Kidney epithelial cell (primary cell): ENCODE measurements at regions not wholly inside any gene's neighbourhood (a gene's known extent, or its start where the extent isn't known, plus 50 kb on each side); places are given as distances from the start of the nearest gene placed in this dataset.

ENCODE experiments used
- DNase-seq: peaks from one replicate; pipeline ENCODE4 v3.0.0-alpha.2; 2010; ENCODE audit warnings: low read depth
- H3K27me3 ChIP-seq: 2 replicates; pipeline ENCODE4 v1.6.0; 2011; ENCODE audit warnings: low read length; ENCODE audit not compliant: control insufficient read depth, insufficient read depth
- H3K36me3 ChIP-seq: 2 replicates; pipeline ENCODE4 v1.5.1; 2011; ENCODE audit warnings: low read length; ENCODE audit not compliant: control insufficient read depth, insufficient read depth
- H3K4me3 ChIP-seq: 2 replicates; pipeline ENCODE4 v1.5.1; 2011; ENCODE audit warnings: low read depth, mild to moderate bottlenecking, control low read depth, low read length
- CTCF ChIP-seq: IDR thresholded peaks from 2 replicates; pipeline ENCODE4 v1.5.1; 2011; ENCODE audit warnings: mild to moderate bottlenecking, moderate library complexity, low read length, control low read depth, inconsistent platforms; ENCODE audit not compliant: insufficient read depth, poor library complexity, severe bottlenecking

GRCh38 chr18:71443706-71444480 is 1100.2 kb downstream of the CBLN2 start:
- no peaks in the 10 kb centered on the region for H3K36me3 ChIP-seq
- H3K27me3 ChIP-seq, result no peaks in the 10 kb centered on the region
- H3K4me3 ChIP-seq, result no peak overlapping the region
- TF ChIP-seq CTCF, result no peak
- DNase-seq, result peak; percentile 43

GRCh38 chr18:71442731-71443141 is 1101.4 kb downstream of the CBLN2 start:
- DNase-seq, result peak; percentile 2
- H3K4me3 ChIP-seq, result no peak overlapping the region
- H3K36me3 ChIP-seq, result no peaks in the 10 kb centered on the region
- no peak for TF ChIP-seq CTCF
- no peaks in the 10 kb centered on the region for H3K27me3 ChIP-seq

GRCh38 chr18:71441156-71441555 is 1103.0 kb downstream of the CBLN2 start:
- Histone ChIP-seq H3K36me3 (no peaks in the 10 kb centered on the region), H3K4me3 (no peak overlapping the region), H3K27me3 (no peaks in the 10 kb centered on the region)
- no peak for DNase-seq
- TF ChIP-seq CTCF, result no peak

- DNase-seq, result no peak
- H3K4me3 ChIP-seq, result no peak overlapping the region
- H3K27me3 ChIP-seq, result no peaks in the 10 kb centered on the region
- TF ChIP-seq CTCF, result no peak
- no peaks in the 10 kb centered on the region for H3K36me3 ChIP-seq
Observed at GRCh38 chr18:71437511-71437910, 1106.6 kb downstream of the CBLN2 start.

GRCh38 chr18:71433373-71433772 is 1110.8 kb downstream of the CBLN2 start:
- DNase-seq, result no peak
- TF ChIP-seq CTCF, result no peak
- Histone ChIP-seq H3K27me3 (no peaks in the 10 kb centered on the region), H3K4me3 (no peak overlapping the region), H3K36me3 (no peaks in the 10 kb centered on the region)

- no peaks in the 10 kb centered on the region for H3K27me3 ChIP-seq
- DNase-seq, result no peak
- H3K36me3 ChIP-seq, result no peaks in the 10 kb centered on the region
- no peak for TF ChIP-seq CTCF
- H3K4me3 ChIP-seq, result no peak overlapping the region
Observed at GRCh38 chr18:71431689-71432088, 1112.5 kb downstream of the CBLN2 start.
